ENCODE measurements at regions not wholly inside any gene's neighbourhood (a gene's known extent, or its start where the extent isn't known, plus 50 kb on each side); places are given as distances from the start of the nearest gene placed in this dataset.

GRCh38 chr6:10248378-10248843 lies 166.5 kb downstream of the TFAP2A start:
- no peak for DNase-seq (ENCODE audit: low read depth)

- peak; percentile 76 for DNase-seq (ENCODE audit: low read depth)
These were observed 177.4 kb downstream of the TFAP2A start for GRCh38 chr6:10237298-10238038.

- DNase-seq (ENCODE audit: low read depth): peak; percentile 15
These were observed 179.5 kb downstream of the TFAP2A start for GRCh38 chr6:10235344-10235743.

GRCh38 chr6:10230531-10230930 lies 184.3 kb downstream of the TFAP2A start:
- no peak for DNase-seq (ENCODE audit: low read depth)

- no peak for DNase-seq (ENCODE audit: low read depth)
These were observed 191.0 kb downstream of the TFAP2A start for GRCh38 chr6:10223841-10224240.

GRCh38 chr6:10221178-10221577 lies 193.7 kb downstream of the TFAP2A start:
- DNase-seq (ENCODE audit: low read depth): no peak

GRCh38 chr6:10219510-10219909 lies 195.4 kb downstream of the TFAP2A start:
- DNase-seq (ENCODE audit: low read depth): no peak

GRCh38 chr6:10217111-10217510 lies 197.8 kb downstream of the TFAP2A start:
- DNase-seq (ENCODE audit: low read depth): no peak

GRCh38 chr6:10215326-10216110 lies 199.4 kb downstream of the TFAP2A start:
- DNase-seq (ENCODE audit: low read depth): no peak

GRCh38 chr6:10210052-10210451 lies 204.8 kb downstream of the TFAP2A start:
- peak; percentile 56 for DNase-seq (ENCODE audit: low read depth)

GRCh38 chr6:10205892-10206291 lies 209.0 kb downstream of the TFAP2A start:
- DNase-seq (ENCODE audit: low read depth): no peak

- no peak for DNase-seq (ENCODE audit: low read depth)
These were observed 209.8 kb downstream of the TFAP2A start for GRCh38 chr6:10205120-10205519.

GRCh38 chr6:10203651-10204050 lies 211.2 kb downstream of the TFAP2A start:
- peak; percentile 55 for DNase-seq (ENCODE audit: low read depth)

- DNase-seq (ENCODE audit: low read depth): no peak
These were observed 212.3 kb downstream of the TFAP2A start for GRCh38 chr6:10202581-10202980.

- no peak for DNase-seq (ENCODE audit: low read depth)
These were observed 213.0 kb downstream of the TFAP2A start for GRCh38 chr6:10201606-10202510.

- no peak for DNase-seq (ENCODE audit: low read depth)
These were observed 218.8 kb downstream of the TFAP2A start for GRCh38 chr6:10196090-10196489.

- DNase-seq (ENCODE audit: low read depth): no peak
These were observed 219.8 kb downstream of the TFAP2A start for GRCh38 chr6:10194816-10195672.

GRCh38 chr6:10193321-10193720 lies 221.6 kb downstream of the TFAP2A start:
- DNase-seq (ENCODE audit: low read depth): no peak

GRCh38 chr6:10190042-10190441 lies 224.8 kb downstream of the TFAP2A start:
- no peak for DNase-seq (ENCODE audit: low read depth)
